Activated B cell treated with CpG ODN at 0.5 μM for 24 hours (primary cell): ENCODE measurements at regions not wholly inside any gene's neighbourhood (a gene's known extent, or its start where the extent isn't known, plus 50 kb on each side); places are given as distances from the start of the nearest gene placed in this dataset.

ENCODE experiments used
- ATAC-seq: fragments of 200-7000 bp; cut with Tn5 transposase; one replicate; pipeline ENCODE4 v1.10.0; 2021; ENCODE audit warnings: low read depth, mild to moderate bottlenecking, moderate library complexity
- CTCF ChIA-PET: fragments of 350-600 bp; sonication (Branson Sonifier 250); formaldehyde crosslinking; loops from one replicate; lab custom pipeline; 2021; ENCODE audit warnings: antibody characterized with exemption; lab: Charles Lee
- POLR2A ChIA-PET: fragments of 350-600 bp; sonication (Branson Sonifier 250); formaldehyde crosslinking; loops from one replicate; lab custom pipeline; 2021; ENCODE audit warnings: antibody characterized with exemption; lab: Charles Lee
- DNase-seq: peaks from one replicate; pipeline ENCODE4 v3.0.0; 2022
- H3K27ac Mint-ChIP-seq: one replicate; pipeline ENCODE4 v1.8.0; 2020; ENCODE audit warnings: mixed read lengths
- H3K27me3 Mint-ChIP-seq: one replicate; pipeline ENCODE4 v1.8.0; 2021; ENCODE audit warnings: mixed read lengths
- H3K36me3 Mint-ChIP-seq: one replicate; pipeline ENCODE4 v1.8.0; 2021; ENCODE audit warnings: low read depth, mixed read lengths
- H3K4me1 Mint-ChIP-seq: one replicate; pipeline ENCODE4 v1.8.0; 2021; ENCODE audit warnings: mixed read lengths
- H3K4me3 Mint-ChIP-seq: one replicate; pipeline ENCODE4 v1.8.0; 2020; ENCODE audit warnings: mild to moderate bottlenecking, mixed read lengths
- H3K9me3 Mint-ChIP-seq: one replicate; pipeline ENCODE4 v1.8.0; 2020; ENCODE audit warnings: mixed read lengths
- CTCF ChIP-seq: fragments of 200-600 bp; IDR thresholded peaks from one replicate; pipeline ENCODE4 v1.8.0; 2022; ENCODE audit warnings: antibody characterized with exemption, mild to moderate bottlenecking
- intact Hi-C: fragments of 100-400 bp; cut with micrococcal nuclease; formaldehyde crosslinking; loops from one replicate; pipeline ENCODE4 v1.15.1; 2024

GRCh38 chr11:129242855-129243254, 50.7 kb upstream of the ARHGAP32 start:
- TF ChIP-seq CTCF: no peak
- no peak overlapping the region for H3K4me3 Mint-ChIP-seq
- H3K36me3 Mint-ChIP-seq: no peaks in the 10 kb centered on the region
- no peaks in the 10 kb centered on the region for H3K27me3 Mint-ChIP-seq
- no peak for ATAC-seq
- peaks cover 7% of the 10 kb centered on the region for H3K4me1 Mint-ChIP-seq
- intact Hi-C loops: no loop called here
- DNase-seq: no peak
- ChIA-PET CTCF (no interaction called here), POLR2A (no interaction called here)
- H3K9me3 Mint-ChIP-seq: no peaks in the 10 kb centered on the region
- no peak overlapping the region for H3K27ac Mint-ChIP-seq
